ENCODE measurements at regions not wholly inside any gene's neighbourhood (a gene's known extent, or its start where the extent isn't known, plus 50 kb on each side); places are given as distances from the start of the nearest gene placed in this dataset.
"Not testable (repeated sequence)": the region's sequence is repeated elsewhere in the genome, so short reads cannot be mapped to it uniquely, and the experiment has no call there.

- TF ChIP-seq HDAC2 (IDR thresholded peaks at IDR 0.05); CTCF (IDR thresholded peaks at IDR 0.05); ZFP36 (IDR thresholded peaks at IDR 0.05; ENCODE audit: borderline replicate concordance, partially characterized antibody); SREBF2 (IDR thresholded peaks at IDR 0.05); RFX5 (IDR thresholded peaks at IDR 0.05); POLR2A (IDR thresholded peaks at IDR 0.05; ENCODE audit: low read length); SMC3 (IDR thresholded peaks at IDR 0.05); RNF2 (IDR thresholded peaks at IDR 0.05; ENCODE audit: borderline replicate concordance, low read depth); MAX (IDR thresholded peaks at IDR 0.05); JUNB (IDR thresholded peaks at IDR 0.05); PBX3 (IDR thresholded peaks at IDR 0.05); MYC (IDR thresholded peaks at IDR 0.05; ENCODE audit: borderline replicate concordance, low read length): not testable (repeated sequence)
Observed at GRCh38 chrX:1115411-1115810, 97.0 kb downstream of the CRLF2 start.
